ENCODE measurements at regions not wholly inside any gene's neighbourhood (a gene's known extent, or its start where the extent isn't known, plus 50 kb on each side); places are given as distances from the start of the nearest gene placed in this dataset.
"Not testable (repeated sequence)": the region's sequence is repeated elsewhere in the genome, so short reads cannot be mapped to it uniquely, and the experiment has no call there.

DNA sequence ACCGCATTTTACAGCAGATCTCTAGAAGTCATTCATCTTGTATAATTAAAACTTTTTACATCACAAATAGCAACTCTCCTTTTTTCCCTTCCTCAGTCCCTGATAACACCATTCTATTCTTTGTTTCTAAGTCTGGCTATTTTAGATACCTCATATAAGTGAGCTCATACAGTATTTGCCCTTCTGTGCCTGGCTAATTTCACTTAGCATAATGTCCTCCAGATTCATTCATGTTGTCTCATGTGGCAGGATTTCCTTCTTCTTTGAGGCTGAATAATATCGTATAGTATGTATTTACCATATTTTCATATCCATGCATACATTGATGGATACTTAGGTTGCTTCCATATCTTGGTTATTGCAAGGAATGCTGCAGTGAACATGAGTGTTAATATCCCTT lies 362.0 kb downstream of the RFC3 start:
- TF ChIP-seq, protein P1, sequence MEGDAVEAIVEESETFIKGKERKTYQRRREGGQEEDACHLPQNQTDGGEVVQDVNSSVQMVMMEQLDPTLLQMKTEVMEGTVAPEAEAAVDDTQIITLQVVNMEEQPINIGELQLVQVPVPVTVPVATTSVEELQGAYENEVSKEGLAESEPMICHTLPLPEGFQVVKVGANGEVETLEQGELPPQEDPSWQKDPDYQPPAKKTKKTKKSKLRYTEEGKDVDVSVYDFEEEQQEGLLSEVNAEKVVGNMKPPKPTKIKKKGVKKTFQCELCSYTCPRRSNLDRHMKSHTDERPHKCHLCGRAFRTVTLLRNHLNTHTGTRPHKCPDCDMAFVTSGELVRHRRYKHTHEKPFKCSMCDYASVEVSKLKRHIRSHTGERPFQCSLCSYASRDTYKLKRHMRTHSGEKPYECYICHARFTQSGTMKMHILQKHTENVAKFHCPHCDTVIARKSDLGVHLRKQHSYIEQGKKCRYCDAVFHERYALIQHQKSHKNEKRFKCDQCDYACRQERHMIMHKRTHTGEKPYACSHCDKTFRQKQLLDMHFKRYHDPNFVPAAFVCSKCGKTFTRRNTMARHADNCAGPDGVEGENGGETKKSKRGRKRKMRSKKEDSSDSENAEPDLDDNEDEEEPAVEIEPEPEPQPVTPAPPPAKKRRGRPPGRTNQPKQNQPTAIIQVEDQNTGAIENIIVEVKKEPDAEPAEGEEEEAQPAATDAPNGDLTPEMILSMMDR (IDR thresholded peaks at IDR 0.05; ENCODE audit: low read depth, low read length) = no peak

GRCh38 chr13:34181256-34181655 lies 363.3 kb downstream of the RFC3 start:
- not testable (repeated sequence) for H3K4me3 ChIP-seq (ENCODE audit: low read depth, low read length)

More for the DNA sequence above, 362.0 kb downstream of the RFC3 start:
- H3K4me3 ChIP-seq (ENCODE audit: low read depth, low read length) = no peak overlapping the region

- TF ChIP-seq, protein P1 (IDR thresholded peaks at IDR 0.05; ENCODE audit: low read depth, low read length) = no peak
- no peak overlapping the region for H3K4me3 ChIP-seq (ENCODE audit: low read depth, low read length)
Observed at GRCh38 chr13:34189946-34190345, 372.0 kb downstream of the RFC3 start.

- TF ChIP-seq, protein P1 (IDR thresholded peaks at IDR 0.05; ENCODE audit: low read depth, low read length) = no peak
- H3K4me3 ChIP-seq (ENCODE audit: low read depth, low read length) = no peak overlapping the region
Observed at GRCh38 chr13:34201050-34201913, 383.3 kb downstream of the RFC3 start.

GRCh38 chr13:34207334-34207733 lies 389.4 kb downstream of the RFC3 start:
- no peak overlapping the region for H3K4me3 ChIP-seq (ENCODE audit: low read depth, low read length)
- TF ChIP-seq, protein P1 (IDR thresholded peaks at IDR 0.05; ENCODE audit: low read depth, low read length) = no peak

GRCh38 chr13:34207872-34208271 lies 389.9 kb downstream of the RFC3 start:
- TF ChIP-seq, protein P1 (IDR thresholded peaks at IDR 0.05; ENCODE audit: low read depth, low read length) = no peak
- no peak overlapping the region for H3K4me3 ChIP-seq (ENCODE audit: low read depth, low read length)

GRCh38 chr13:34208336-34208735 lies 390.4 kb downstream of the RFC3 start:
- TF ChIP-seq, protein P1 (IDR thresholded peaks at IDR 0.05; ENCODE audit: low read depth, low read length) = no peak
- no peak overlapping the region for H3K4me3 ChIP-seq (ENCODE audit: low read depth, low read length)

Measured in WI38 (cell line).